GM12878 (cell line): ENCODE measurements at regions not wholly inside any gene's neighbourhood (a gene's known extent, or its start where the extent isn't known, plus 50 kb on each side); places are given as distances from the start of the nearest gene placed in this dataset.

Experiments used
- ATAC-seq: fragments of 200-7000 bp; cut with Tn5 transposase; 3 replicates; pipeline ENCODE4 v1.9.1; 2020; ENCODE audit warnings: mild to moderate bottlenecking, moderate library complexity
- BruUV-seq: library from RNA; stranded (reverse); fragments of 400-500 nt; replicated peaks from 2 replicates; lab custom pipeline; 2021; lab: Mats Ljungman, UMichigan
- CTCF ChIA-PET: fragments of 300-600 bp; sonication (Branson Sonifier 250); formaldehyde crosslinking; extraction: SDS; loops from one replicate; lab custom pipeline; 2021; ENCODE audit warnings: inconsistent platforms; lab: Yijun Ruan, JAX
- POLR2A ChIA-PET: fragments of 350-600 bp; formaldehyde crosslinking; extraction: SDS; loops from one replicate; lab custom pipeline; 2021; ENCODE audit warnings: inconsistent platforms; lab: Charles Lee
- RAD21 ChIA-PET: fragments of 300-600 bp; sonication (Branson Sonifier 250); formaldehyde crosslinking; loops from one replicate; lab custom pipeline; 2023; ENCODE audit warnings: antibody characterized with exemption; ENCODE audit not compliant: unreplicated experiment; lab: Charles Lee
- SMC1A ChIA-PET: fragments of 300-600 bp; sonication (Branson Sonifier 250); formaldehyde crosslinking; loops from one replicate; lab custom pipeline; 2023; ENCODE audit not compliant: unreplicated experiment, uncharacterized antibody; lab: Charles Lee
- DNase-seq: peaks from one replicate; pipeline ENCODE4 v3.0.0-alpha.2; 2011; ENCODE audit warnings: low read depth, low spot score
- FAIRE-seq: peaks from 3 replicates; lab custom pipeline; 2011; peaks lifted over from hg19 to GRCh38; lab: Jason Lieb, UNC
- H2AFZ ChIP-seq: 2 replicates; pipeline ENCODE4 v1.6.0; 2011; ENCODE audit warnings: low read depth, low read length, control low read depth; ENCODE audit not compliant: control insufficient read depth
- H3K27ac ChIP-seq: 2 replicates; pipeline ENCODE4 v1.5.1; 2011; ENCODE audit warnings: control low read depth; ENCODE audit not compliant: control insufficient read depth, insufficient read depth
- H3K27me3 ChIP-seq, 2 experiments: replicated peaks in 1 of 2; 2 replicates each; pipeline versions ENCODE4 v1.6.0 to v1.6.1; 2011; ENCODE audit warnings: low read length in 1 of 2; ENCODE audit not compliant: control insufficient read depth in 2 of 2, insufficient read depth in 2 of 2
- H3K36me3 ChIP-seq, 2 experiments: 2 replicates each; pipeline ENCODE4 v1.5.1; 2011; ENCODE audit warnings: low read length in 1 of 2; ENCODE audit not compliant: control insufficient read depth in 2 of 2, insufficient read depth in 2 of 2
- H3K4me1 ChIP-seq: 2 replicates; pipeline ENCODE4 v1.6.1; 2011; ENCODE audit warnings: mild to moderate bottlenecking, low read length, moderate library complexity, mixed read lengths; ENCODE audit not compliant: control insufficient read depth, insufficient read depth
- H3K4me2 ChIP-seq: 2 replicates; pipeline ENCODE4 v1.6.0; 2011; ENCODE audit warnings: control low read depth; ENCODE audit not compliant: control insufficient read depth, insufficient read depth
- H3K4me3 ChIP-seq: fragments of 200-600 bp; sonication (generic); 2 replicates; pipeline ENCODE4 v1.5.1; 2016
- H3K79me2 ChIP-seq: 2 replicates; pipeline ENCODE4 v1.6.0; 2011; ENCODE audit warnings: low read length; ENCODE audit not compliant: control insufficient read depth, insufficient read depth
- H3K9ac ChIP-seq: 2 replicates; pipeline ENCODE4 v1.8.0; 2011; ENCODE audit warnings: low read length, control low read depth, mixed read lengths; ENCODE audit not compliant: control insufficient read depth, insufficient read depth
- H3K9me3 ChIP-seq: replicated peaks from 3 replicates; pipeline ENCODE4 v1.5.1; 2011; ENCODE audit warnings: mild to moderate bottlenecking, low read length; ENCODE audit not compliant: control insufficient read depth, insufficient read depth
- H4K20me1 ChIP-seq: 2 replicates; pipeline ENCODE4 v1.6.0; 2011; ENCODE audit not compliant: control insufficient read depth, insufficient read depth
- ATF3 ChIP-seq: IDR thresholded peaks from 2 replicates; pipeline ENCODE4 v1.6.1; 2011; ENCODE audit warnings: low read depth, mild to moderate bottlenecking, low read length, moderate library complexity, borderline replicate concordance; ENCODE audit errors: extremely low read depth
- CBFB ChIP-seq: IDR thresholded peaks from 2 replicates; pipeline ENCODE4 v1.6.1; 2016; ENCODE audit warnings: antibody characterized with exemption, low read depth
- EZH2 ChIP-seq: IDR thresholded peaks from 2 replicates; pipeline ENCODE4 v1.6.1; 2012; ENCODE audit warnings: low read depth, mild to moderate bottlenecking, control low read depth, inconsistent platforms, low read length, borderline replicate concordance; ENCODE audit not compliant: control insufficient read depth
- KLF5 ChIP-seq: fragments of 450-650 bp; IDR thresholded peaks from 2 replicates; pipeline ENCODE4 v1.6.1; 2014; ENCODE audit warnings: mild to moderate bottlenecking; ENCODE audit not compliant: partially characterized antibody
- POLR2A ChIP-seq: IDR thresholded peaks from 2 replicates; pipeline ENCODE4 v1.6.1; 2011; ENCODE audit warnings: low read depth, mild to moderate bottlenecking, low read length
- POLR2AphosphoS2 ChIP-seq: IDR thresholded peaks from 2 replicates; pipeline ENCODE4 v1.6.1; 2011; ENCODE audit warnings: low read depth, mild to moderate bottlenecking, low read length, improper control_type of control experiment, moderate library complexity
- POLR2AphosphoS5 ChIP-seq: IDR thresholded peaks from 2 replicates; pipeline ENCODE4 v1.6.1; 2011; ENCODE audit warnings: mild to moderate bottlenecking, low read length, inconsistent platforms
- POU2F2 ChIP-seq: IDR thresholded peaks from 3 replicates; pipeline ENCODE4 v1.6.1; 2011; ENCODE audit warnings: low read depth, mild to moderate bottlenecking, low read length, borderline replicate concordance
- RELB ChIP-seq: fragments of 450-650 bp; IDR thresholded peaks from 2 replicates; pipeline ENCODE4 v1.6.1; 2017; ENCODE audit warnings: low read depth, mild to moderate bottlenecking, moderate library complexity
- SMC3 ChIP-seq: IDR thresholded peaks from 2 replicates; pipeline ENCODE4 v1.6.1; 2011; ENCODE audit warnings: low read length, improper control_type of control experiment, borderline replicate concordance
- SUPT20H ChIP-seq: IDR thresholded peaks from 2 replicates; pipeline ENCODE4 v1.6.1; 2011; ENCODE audit warnings: low read depth, mild to moderate bottlenecking, low read length, moderate library complexity, borderline replicate concordance; ENCODE audit not compliant: control insufficient read depth
- TCF3 ChIP-seq: IDR thresholded peaks from 2 replicates; pipeline ENCODE4 v1.6.1; 2012; ENCODE audit warnings: low read depth, mild to moderate bottlenecking, low read length, borderline replicate concordance; ENCODE audit not compliant: insufficient read depth
- ZNF622 ChIP-seq: fragments of 450-650 bp; IDR thresholded peaks from 2 replicates; pipeline ENCODE4 v1.6.1; 2017; ENCODE audit warnings: mild to moderate bottlenecking, inconsistent platforms
- ZZZ3 ChIP-seq: IDR thresholded peaks from 2 replicates; pipeline ENCODE4 v1.6.1; 2011; ENCODE audit warnings: low read depth; ENCODE audit not compliant: control insufficient read depth, insufficient read length
- WGBS: methylation state at CpG from one replicate; pipeline ENCODE4 v1.1.6; 2016; ENCODE audit warnings: low lambda C conversion rate; ENCODE audit not compliant: insufficient replicate concordance, insufficient coverage; ENCODE audit errors: missing lambda C conversion rate; 5-methylcytosine and 5-hydroxymethylcytosine counted together
- in situ Hi-C: fragments of 300-500 bp; cut with MboI; formaldehyde crosslinking; loops from 9 replicates; pipeline ENCODE4 v1.14.3; 2018; ENCODE audit warnings: mixed read lengths
- intact Hi-C: fragments of 100-400 bp; cut with micrococcal nuclease; formaldehyde crosslinking; loops from one replicate; pipeline ENCODE4 v1.14.2; 2022; ENCODE audit not compliant: unreplicated experiment
- TF ChIP-seq, protein P1 (sequence below): fragments of 450-650 bp; IDR thresholded peaks from 2 replicates; pipeline ENCODE4 v1.6.1; 2017; ENCODE audit warnings: borderline replicate concordance
- TF ChIP-seq, protein P2 (sequence below): fragments of 450-650 bp; formaldehyde crosslinking; IDR thresholded peaks from 2 replicates; pipeline ENCODE4 v1.4.0; 2020; ENCODE audit warnings: mild to moderate bottlenecking, moderate library complexity

DNA sequence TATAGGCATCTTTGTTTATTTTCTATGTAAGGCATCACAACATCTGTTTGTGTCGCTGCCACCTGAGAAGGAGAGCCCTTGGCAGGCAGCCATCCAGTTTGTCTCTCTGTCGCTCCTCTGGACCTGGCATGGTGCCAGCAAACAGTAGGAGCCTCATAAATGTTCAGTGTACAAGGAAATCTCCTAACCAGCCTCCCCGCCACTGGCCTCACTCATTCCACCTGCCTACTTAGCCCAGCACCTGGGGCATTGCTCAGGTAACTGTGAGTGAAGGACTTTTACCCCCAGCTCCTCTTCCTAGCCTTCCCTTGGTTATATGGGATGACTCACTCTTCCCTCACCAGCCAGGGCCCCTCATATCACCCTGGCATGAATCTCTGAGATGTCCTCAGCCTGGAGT is 61.7 kb upstream of the NPTX2 start:
- RAD21 ChIA-PET = no interaction called here
- intact Hi-C loops = no loop called here
- H3K4me3 ChIP-seq = no peak overlapping the region

More for the DNA sequence above, 61.7 kb upstream of the NPTX2 start:
- ATAC-seq (no peak), FAIRE-seq (no peak), DNase-seq (no peak)
- Histone ChIP-seq H3K79me2 (no peaks in the 10 kb centered on the region), H3K4me1 (no peaks in the 10 kb centered on the region), H3K27me3 (no peaks in the 10 kb centered on the region), H3K36me3 (no peaks in the 10 kb centered on the region), H3K4me2 (no peak overlapping the region), H3K9ac (no peak overlapping the region), H2AFZ (no peak overlapping the region), H3K9me3 (peaks cover 2% of the 10 kb centered on the region; the same call in 1 of the 3 replicates), H3K27ac (no peak overlapping the region), H4K20me1 (no peaks in the 10 kb centered on the region)
- POLR2A ChIA-PET = no interaction called here
- in situ Hi-C loops = no loop called here
- TF ChIP-seq, protein P1, sequence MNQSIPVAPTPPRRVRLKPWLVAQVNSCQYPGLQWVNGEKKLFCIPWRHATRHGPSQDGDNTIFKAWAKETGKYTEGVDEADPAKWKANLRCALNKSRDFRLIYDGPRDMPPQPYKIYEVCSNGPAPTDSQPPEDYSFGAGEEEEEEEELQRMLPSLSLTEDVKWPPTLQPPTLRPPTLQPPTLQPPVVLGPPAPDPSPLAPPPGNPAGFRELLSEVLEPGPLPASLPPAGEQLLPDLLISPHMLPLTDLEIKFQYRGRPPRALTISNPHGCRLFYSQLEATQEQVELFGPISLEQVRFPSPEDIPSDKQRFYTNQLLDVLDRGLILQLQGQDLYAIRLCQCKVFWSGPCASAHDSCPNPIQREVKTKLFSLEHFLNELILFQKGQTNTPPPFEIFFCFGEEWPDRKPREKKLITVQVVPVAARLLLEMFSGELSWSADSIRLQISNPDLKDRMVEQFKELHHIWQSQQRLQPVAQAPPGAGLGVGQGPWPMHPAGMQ = no peak
- TF ChIP-seq POLR2AphosphoS5 = no peak
- no peak for TF ChIP-seq SUPT20H
- TF ChIP-seq CBFB = no peak
- no peak for TF ChIP-seq SMC3
- TF ChIP-seq POLR2AphosphoS2 = no peak
- TF ChIP-seq EZH2 = no peak
- TF ChIP-seq RELB = no peak
- TF ChIP-seq POLR2A = no peak
- no peak for TF ChIP-seq ZNF622
- TF ChIP-seq ATF3 = no peak
- TF ChIP-seq KLF5 = no peak
- TF ChIP-seq, protein P2, sequence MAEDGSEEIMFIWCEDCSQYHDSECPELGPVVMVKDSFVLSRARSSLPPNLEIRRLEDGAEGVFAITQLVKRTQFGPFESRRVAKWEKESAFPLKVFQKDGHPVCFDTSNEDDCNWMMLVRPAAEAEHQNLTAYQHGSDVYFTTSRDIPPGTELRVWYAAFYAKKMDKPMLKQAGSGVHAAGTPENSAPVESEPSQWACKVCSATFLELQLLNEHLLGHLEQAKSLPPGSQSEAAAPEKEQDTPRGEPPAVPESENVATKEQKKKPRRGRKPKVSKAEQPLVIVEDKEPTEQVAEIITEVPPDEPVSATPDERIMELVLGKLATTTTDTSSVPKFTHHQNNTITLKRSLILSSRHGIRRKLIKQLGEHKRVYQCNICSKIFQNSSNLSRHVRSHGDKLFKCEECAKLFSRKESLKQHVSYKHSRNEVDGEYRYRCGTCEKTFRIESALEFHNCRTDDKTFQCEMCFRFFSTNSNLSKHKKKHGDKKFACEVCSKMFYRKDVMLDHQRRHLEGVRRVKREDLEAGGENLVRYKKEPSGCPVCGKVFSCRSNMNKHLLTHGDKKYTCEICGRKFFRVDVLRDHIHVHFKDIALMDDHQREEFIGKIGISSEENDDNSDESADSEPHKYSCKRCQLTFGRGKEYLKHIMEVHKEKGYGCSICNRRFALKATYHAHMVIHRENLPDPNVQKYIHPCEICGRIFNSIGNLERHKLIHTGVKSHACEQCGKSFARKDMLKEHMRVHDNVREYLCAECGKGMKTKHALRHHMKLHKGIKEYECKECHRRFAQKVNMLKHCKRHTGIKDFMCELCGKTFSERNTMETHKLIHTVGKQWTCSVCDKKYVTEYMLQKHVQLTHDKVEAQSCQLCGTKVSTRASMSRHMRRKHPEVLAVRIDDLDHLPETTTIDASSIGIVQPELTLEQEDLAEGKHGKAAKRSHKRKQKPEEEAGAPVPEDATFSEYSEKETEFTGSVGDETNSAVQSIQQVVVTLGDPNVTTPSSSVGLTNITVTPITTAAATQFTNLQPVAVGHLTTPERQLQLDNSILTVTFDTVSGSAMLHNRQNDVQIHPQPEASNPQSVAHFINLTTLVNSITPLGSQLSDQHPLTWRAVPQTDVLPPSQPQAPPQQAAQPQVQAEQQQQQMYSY = no peak
- TF ChIP-seq TCF3 = no peak
- TF ChIP-seq ZZZ3 = no peak
- no peak for TF ChIP-seq POU2F2
- CTCF ChIA-PET = no interaction called here
- 15% methylated on average over 3 of the region's 3 CpGs for WGBS
- BruUV-seq = no TSS peak
- SMC1A ChIA-PET = no interaction called here
